VCaP (cell line): ENCODE measurements at regions not wholly inside any gene's neighbourhood (a gene's known extent, or its start where the extent isn't known, plus 50 kb on each side); places are given as distances from the start of the nearest gene placed in this dataset.

Experiments used
- H3K27ac ChIP-seq: fragments of 450-650 bp; 2 replicates; pipeline ENCODE4 v1.5.1; 2017
- CTCF ChIP-seq: fragments of 450-650 bp; conservative IDR thresholded peaks from 2 replicates; pipeline ENCODE4 v1.5.1; 2017; ENCODE audit warnings: mild to moderate bottlenecking, moderate library complexity

- TF ChIP-seq CTCF, result no peak
- H3K27ac ChIP-seq, result no peak overlapping the region
These were observed 274.4 kb downstream of the TLE3 start for GRCh38 chr15:69823223-69823907.

- TF ChIP-seq CTCF, result no peak
These were observed 273.4 kb downstream of the TLE3 start for GRCh38 chr15:69824075-69824876.

GRCh38 chr15:69824877-69825406 is 272.8 kb downstream of the TLE3 start:
- no peak for TF ChIP-seq CTCF
- no peak overlapping the region for H3K27ac ChIP-seq

More at GRCh38 chr15:69824075-69824876, 273.4 kb downstream of the TLE3 start:
- H3K27ac ChIP-seq, result no peak overlapping the region

GRCh38 chr15:69825941-69826818 is 271.5 kb downstream of the TLE3 start:
- no peak for TF ChIP-seq CTCF
- H3K27ac ChIP-seq, result no peak overlapping the region

- no peak overlapping the region for H3K27ac ChIP-seq
- no peak for TF ChIP-seq CTCF
These were observed 270.9 kb downstream of the TLE3 start for GRCh38 chr15:69826819-69827175.

- no peak for TF ChIP-seq CTCF
- no peak overlapping the region for H3K27ac ChIP-seq
These were observed 270.0 kb downstream of the TLE3 start for GRCh38 chr15:69827751-69828150.
